Stimulated activated CD8-positive, alpha-beta memory T cell treated with anti-CD3 and anti-CD28 coated beads, Interleukin-15, amount 100 ng/mL, for 48 hours (primary cell): ENCODE measurements at regions not wholly inside any gene's neighbourhood (a gene's known extent, or its start where the extent isn't known, plus 50 kb on each side); places are given as distances from the start of the nearest gene placed in this dataset.
"Not testable (repeated sequence)": the region's sequence is repeated elsewhere in the genome, so short reads cannot be mapped to it uniquely, and the experiment has no call there.

Experiments
- DNase-seq, 2 donors: peaks; one replicate each; pipeline ENCODE4 v3.0.0-alpha.2; 2020; ENCODE audit warnings: low read depth in 2 of 2

GRCh38 chr10:30560326-30560725, 69.2 kb downstream of the LYZL2 start:
- no peak for DNase-seq

- DNase-seq = no peak
These were observed 70.4 kb downstream of the LYZL2 start for GRCh38 chr10:30559180-30559579.

- DNase-seq = no peak
These were observed 71.1 kb downstream of the LYZL2 start for GRCh38 chr10:30558411-30558810.

- DNase-seq = no peak
These were observed 71.7 kb downstream of the LYZL2 start for GRCh38 chr10:30557884-30558283.

- no peak for DNase-seq
These were observed 73.4 kb downstream of the LYZL2 start for GRCh38 chr10:30556189-30556588.

GRCh38 chr10:30555465-30555864, 74.1 kb downstream of the LYZL2 start:
- no peak for DNase-seq

GRCh38 chr10:30554440-30554825, 75.1 kb downstream of the LYZL2 start:
- DNase-seq = no peak

- no peak for DNase-seq
These were observed 75.7 kb downstream of the LYZL2 start for GRCh38 chr10:30553626-30554439.

GRCh38 chr10:30553018-30553625, 76.4 kb downstream of the LYZL2 start:
- no peak for DNase-seq

GRCh38 chr10:30550967-30551815, 78.4 kb downstream of the LYZL2 start:
- DNase-seq = no peak

GRCh38 chr10:30549134-30549687, 80.3 kb downstream of the LYZL2 start:
- not testable (repeated sequence) for DNase-seq

- DNase-seq = no peak
These were observed 83.0 kb downstream of the LYZL2 start for GRCh38 chr10:30546511-30546910.

GRCh38 chr10:30542895-30543288, 86.7 kb downstream of the LYZL2 start:
- DNase-seq = no peak

- no peak for DNase-seq
These were observed 87.3 kb downstream of the LYZL2 start for GRCh38 chr10:30542001-30542894.

- no peak for DNase-seq
These were observed 89.3 kb downstream of the LYZL2 start for GRCh38 chr10:30540276-30540675.

- DNase-seq = no peak
These were observed 91.5 kb downstream of the LYZL2 start for GRCh38 chr10:30538086-30538485.

GRCh38 chr10:30537586-30537985, 92.0 kb downstream of the LYZL2 start:
- DNase-seq = no peak

GRCh38 chr10:30537158-30537557, 92.4 kb downstream of the LYZL2 start:
- DNase-seq = not testable (repeated sequence)

GRCh38 chr10:30536578-30536977, 93.0 kb downstream of the LYZL2 start:
- no peak for DNase-seq

GRCh38 chr10:30535677-30536076, 93.9 kb downstream of the LYZL2 start:
- DNase-seq = no peak

- DNase-seq = peak; percentile 23 to 38
These were observed 94.9 kb downstream of the LYZL2 start for GRCh38 chr10:30534465-30535144.
